K562 (cell line): ENCODE measurements at regions not wholly inside any gene's neighbourhood (a gene's known extent, or its start where the extent isn't known, plus 50 kb on each side); places are given as distances from the start of the nearest gene placed in this dataset.

ENCODE experiments used
- ATAC-seq: fragments of 200-7000 bp; cut with Tn5 transposase; 3 replicates; pipeline ENCODE4 v1.9.1; 2020; ENCODE audit warnings: moderate library complexity
- BruUV-seq: library from RNA; stranded (reverse); fragments of 400-500 nt; replicated peaks from 2 replicates; lab custom pipeline; 2021; lab: Mats Ljungman, UMichigan
- CTCF ChIA-PET: fragments of 300-600 bp; formaldehyde crosslinking; extraction: SDS; loops from one replicate; lab custom pipeline; 2021; ENCODE audit warnings: low intra/inter-chr PET ratio; lab: Yijun Ruan, JAX
- POLR2A ChIA-PET: fragments of 300-600, 350-650 bp; sonication (Branson Sonifier 250); formaldehyde crosslinking; extraction: SDS; loops from one replicate; lab custom pipeline; 2021; ENCODE audit warnings: antibody characterized with exemption, inconsistent platforms; lab: Yijun Ruan, JAX
- DNase-seq, 4 experiments: peaks; one replicate each; pipeline versions ENCODE4 v3.0.0 to v3.0.0-alpha.2; 2011 to 2018; ENCODE audit warnings: low spot score in 3 of 4, mixed read lengths in 3 of 4; ENCODE audit errors: extremely low read depth in 1 of 4
- FAIRE-seq: peaks from 2 replicates; lab custom pipeline; 2011; peaks lifted over from hg19 to GRCh38; lab: Jason Lieb, UNC
- H2AFZ ChIP-seq: 2 replicates; pipeline ENCODE4 v1.6.0; 2011; ENCODE audit warnings: low read depth, low read length, control low read depth, inconsistent platforms
- H3K27ac ChIP-seq: fragments of 200-600 bp; 3 replicates; pipeline ENCODE4 v1.8.0; 2011; ENCODE audit warnings: low read depth, mild to moderate bottlenecking, control low read depth, inconsistent platforms, low read length, moderate library complexity, mixed read lengths; ENCODE audit errors: extremely low read depth
- H3K27me3 ChIP-seq, 2 experiments: fragments of 300-600 bp in 1 of 2; 2 replicates in 1 of 2; 3 replicates in 1 of 2; pipeline versions ENCODE4 v1.6.0 to v1.8.0; 2011; ENCODE audit warnings: inconsistent platforms in 2 of 2, low read length in 2 of 2, mild to moderate bottlenecking in 1 of 2, mixed read lengths in 1 of 2, moderate library complexity in 1 of 2; ENCODE audit not compliant: control insufficient read depth in 2 of 2, insufficient read depth in 2 of 2
- H3K36me3 ChIP-seq: fragments of 300-600 bp; 3 replicates; pipeline ENCODE4 v1.8.0; 2011; ENCODE audit warnings: mild to moderate bottlenecking, low read length, inconsistent platforms; ENCODE audit not compliant: control insufficient read depth, insufficient read depth
- H3K4me1 ChIP-seq, 2 experiments: fragments of 200-600 bp in 1 of 2; replicated peaks in 1 of 2; 2 replicates in 1 of 2; 3 replicates in 1 of 2; pipeline versions ENCODE4 v1.5.1 to v1.8.0; 2011; ENCODE audit warnings: inconsistent platforms in 2 of 2, low read length in 2 of 2, mild to moderate bottlenecking in 1 of 2, mixed read lengths in 1 of 2, moderate library complexity in 1 of 2; ENCODE audit not compliant: control insufficient read depth in 2 of 2, insufficient read depth in 2 of 2
- H3K4me2 ChIP-seq: 2 replicates; pipeline ENCODE4 v1.6.1; 2011; ENCODE audit warnings: low read length, control low read depth, inconsistent platforms, mixed read lengths; ENCODE audit not compliant: insufficient read depth
- H3K4me3 ChIP-seq: fragments of 200-600 bp; sonication (generic), shearing (Covaris generic); 2 replicates; pipeline ENCODE4 v1.5.1; 2016; ENCODE audit warnings: control low read depth, inconsistent platforms
- H3K79me2 ChIP-seq: fragments of 200-600 bp; 3 replicates; pipeline ENCODE4 v1.8.0; 2011; ENCODE audit warnings: low read length, inconsistent platforms; ENCODE audit not compliant: control insufficient read depth, insufficient read depth
- H3K9ac ChIP-seq, 2 experiments: 2 replicates each; pipeline versions ENCODE4 v1.6.0 to v1.6.1; 2011; ENCODE audit warnings: low read depth in 2 of 2, low read length in 2 of 2, control low read depth in 1 of 2, inconsistent platforms in 1 of 2, mild to moderate bottlenecking in 1 of 2, mixed read lengths in 1 of 2; ENCODE audit not compliant: insufficient read depth in 1 of 2
- H3K9me1 ChIP-seq: one replicate; pipeline ENCODE4 v1.6.0; 2011; ENCODE audit warnings: inconsistent platforms, mild to moderate bottlenecking, low read length, moderate library complexity; ENCODE audit not compliant: control insufficient read depth, insufficient read depth
- H3K9me3 ChIP-seq: replicated peaks from 2 replicates; pipeline ENCODE4 v1.5.1; 2011; ENCODE audit warnings: low read depth, low read length, inconsistent platforms; ENCODE audit not compliant: control insufficient read depth, insufficient read depth
- H4K20me1 ChIP-seq: replicated peaks from 2 replicates; pipeline ENCODE4 v1.6.1; 2011; ENCODE audit warnings: low read length, inconsistent platforms, mixed read lengths; ENCODE audit not compliant: control insufficient read depth, insufficient read depth
- THAP7 ChIP-seq: fragments of 250-450 bp; sonication (Bioruptor Pico); IDR thresholded peaks from 2 replicates; pipeline ENCODE4 v1.5.0; 2021
- ZNF57 ChIP-seq: fragments of 450-650 bp; formaldehyde crosslinking; IDR thresholded peaks from 2 replicates; pipeline ENCODE4 v1.4.0; 2020; ENCODE audit warnings: mild to moderate bottlenecking, moderate library complexity
- WGBS: fragments of 100-300 bp; shearing (Covaris generic); methylation state at CpG from one replicate; pipeline ENCODE4 v1.1.6; 2016; ENCODE audit warnings: low coverage, mixed read lengths; ENCODE audit not compliant: insufficient coverage; ENCODE audit errors: missing lambda C conversion rate; 5-methylcytosine and 5-hydroxymethylcytosine counted together
- in situ Hi-C: fragments of 300-500 bp; cut with MboI; formaldehyde crosslinking; loops from 4 replicates; pipeline ENCODE4 v1.15.0; 2018; ENCODE audit warnings: inconsistent platforms, mixed read lengths
- intact Hi-C: fragments of 100-400 bp; cut with micrococcal nuclease; formaldehyde crosslinking; loops from 2 replicates; pipeline ENCODE4 v1.14.2; 2022

- DNase-seq = no peak
- CTCF ChIA-PET = no interaction called here
- no peaks in the 10 kb centered on the region for H3K27me3 ChIP-seq
- no peak overlapping the region for H3K4me3 ChIP-seq
- in situ Hi-C loops = no loop called here
- no peaks in the 10 kb centered on the region for H4K20me1 ChIP-seq
- BruUV-seq = no TSS peak
- H3K36me3 ChIP-seq = no peaks in the 10 kb centered on the region
- no peak for TF ChIP-seq THAP7
- TF ChIP-seq ZNF57 (CRISPR knock-in tag) = no peak
- TF ChIP-seq, all 486 proteins: peak for 0
- H3K4me2 ChIP-seq = no peak overlapping the region
- intact Hi-C loops = no loop called here
- H2AFZ ChIP-seq = no peak overlapping the region
- no peaks in the 10 kb centered on the region for H3K79me2 ChIP-seq
- H3K9ac ChIP-seq = no peak overlapping the region
- no peaks in the 10 kb centered on the region for H3K9me3 ChIP-seq
- ATAC-seq (no peak), FAIRE-seq (no peak)
- H3K9me1 ChIP-seq = no peaks in the 10 kb centered on the region
- no peak overlapping the region for H3K27ac ChIP-seq
- no peaks in the 10 kb centered on the region for H3K4me1 ChIP-seq
- 0% methylated on average over 4 of the region's 4 CpGs for WGBS
- POLR2A ChIA-PET = no interaction called here
Observed at GRCh38 chr9:79512251-79512650, 59.5 kb upstream of the TLE4 start.
